Smooth muscle cell (in vitro differentiated cells): ENCODE measurements at regions not wholly inside any gene's neighbourhood (a gene's known extent, or its start where the extent isn't known, plus 50 kb on each side); places are given as distances from the start of the nearest gene placed in this dataset.

Experiments used
- DNase-seq: peaks from one replicate; lab custom pipeline; 2025; ENCODE audit not compliant: unreplicated experiment; lab: John Stamatoyannopoulos, UW
- H2AFZ ChIP-seq: fragments of 200-600 bp; sonication (generic); 2 replicates; pipeline ENCODE4 v1.6.0; 2016; ENCODE audit warnings: antibody characterized with exemption, low read depth, mild to moderate bottlenecking
- H3F3A ChIP-seq: fragments of 200-600 bp; sonication (generic); 2 replicates; pipeline ENCODE4 v1.6.0; 2017; ENCODE audit warnings: antibody characterized with exemption, low read depth
- H3K27ac ChIP-seq: fragments of 200-600 bp; sonication (generic); 2 replicates; pipeline ENCODE4 v1.5.1; 2016; ENCODE audit warnings: low read depth, mild to moderate bottlenecking
- H3K27me3 ChIP-seq: fragments of 200-600 bp; sonication (generic); 2 replicates; pipeline ENCODE4 v1.6.1; 2016; ENCODE audit warnings: low read depth, mild to moderate bottlenecking
- H3K36me3 ChIP-seq: fragments of 200-600 bp; sonication (generic); 2 replicates; pipeline ENCODE4 v1.5.1; 2016; ENCODE audit warnings: low read depth
- H3K4me1 ChIP-seq: fragments of 200-600 bp; sonication (generic); 2 replicates; pipeline ENCODE4 v1.5.1; 2016; ENCODE audit warnings: low read depth
- H3K4me2 ChIP-seq: fragments of 200-600 bp; sonication (generic); 2 replicates; pipeline ENCODE4 v1.6.0; 2016; ENCODE audit warnings: mild to moderate bottlenecking
- H3K4me3 ChIP-seq: fragments of 200-600 bp; sonication (generic); 2 replicates; pipeline ENCODE4 v1.5.1; 2016; ENCODE audit warnings: mild to moderate bottlenecking
- H3K79me2 ChIP-seq: fragments of 200-600 bp; sonication (generic); 2 replicates; pipeline ENCODE4 v1.6.0; 2016; ENCODE audit warnings: low read depth, mild to moderate bottlenecking
- H3K9ac ChIP-seq: fragments of 200-600 bp; sonication (generic); 2 replicates; pipeline ENCODE4 v1.6.0; 2016; ENCODE audit warnings: low read depth
- H3K9me3 ChIP-seq: fragments of 200-600 bp; sonication (generic); replicated peaks from 2 replicates; pipeline ENCODE4 v1.5.1; 2016; ENCODE audit warnings: low read depth
- H4K20me1 ChIP-seq: fragments of 200-600 bp; sonication (generic); 2 replicates; pipeline ENCODE4 v1.6.0; 2016; ENCODE audit warnings: low read depth
- CTCF ChIP-seq: fragments of 200-600 bp; sonication (generic); IDR thresholded peaks from 2 replicates; pipeline ENCODE4 v1.5.1; 2017; ENCODE audit warnings: borderline replicate concordance, mild to moderate bottlenecking, antibody characterized with exemption; ENCODE audit not compliant: insufficient read depth, poor library complexity, severe bottlenecking
- WGBS: methylation state at CpG from one replicate; pipeline ENCODE4 v1.1.7; 2016; ENCODE audit warnings: low lambda C conversion rate; 5-methylcytosine and 5-hydroxymethylcytosine counted together

- Histone ChIP-seq H3K4me1 (peaks cover 13% of the 10 kb centered on the region), H3K36me3 (no peaks in the 10 kb centered on the region), H3F3A (no peaks in the 10 kb centered on the region), H3K27me3 (no peaks in the 10 kb centered on the region), H3K27ac (no peak overlapping the region), H2AFZ (no peak overlapping the region), H3K79me2 (no peaks in the 10 kb centered on the region), H3K9ac (no peak overlapping the region), H3K4me2 (no peak overlapping the region), H3K9me3 (no peaks in the 10 kb centered on the region), H4K20me1 (no peaks in the 10 kb centered on the region), H3K4me3 (no peak overlapping the region)
- 79% methylated on average over 13 of the region's 14 CpGs for WGBS
- peak; percentile 38 for TF ChIP-seq CTCF
- DNase-seq: no peak
Measured at GRCh38 chr3:127406309-127407025, 118.6 kb upstream of the PRR20G start.

- no peak overlapping the region for H2AFZ ChIP-seq
- H3K4me2 ChIP-seq: no peak overlapping the region
- no peaks in the 10 kb centered on the region for H3K9me3 ChIP-seq
- 93% methylated on average over 10 of the region's 10 CpGs for WGBS
- H3K4me1 ChIP-seq: peaks cover 18% of the 10 kb centered on the region
- no peak overlapping the region for H3K4me3 ChIP-seq
- H3F3A ChIP-seq: no peaks in the 10 kb centered on the region
- no peak for TF ChIP-seq CTCF
- no peak for DNase-seq
- H3K27me3 ChIP-seq: no peaks in the 10 kb centered on the region
- H4K20me1 ChIP-seq: no peaks in the 10 kb centered on the region
- H3K79me2 ChIP-seq: no peaks in the 10 kb centered on the region
- no peak overlapping the region for H3K9ac ChIP-seq
- H3K36me3 ChIP-seq: no peaks in the 10 kb centered on the region
- no peak overlapping the region for H3K27ac ChIP-seq
Measured at GRCh38 chr3:127405791-127406190, 117.9 kb upstream of the PRR20G start.

- no peak for DNase-seq
- 84% methylated on average over 8 of the region's 8 CpGs for WGBS
- no peak for TF ChIP-seq CTCF
- no peak overlapping the region for H3K4me2 ChIP-seq
- peaks cover 18% of the 10 kb centered on the region for H3K4me1 ChIP-seq
- H3K79me2 ChIP-seq: no peaks in the 10 kb centered on the region
- H3K9ac ChIP-seq: no peak overlapping the region
- H3F3A ChIP-seq: no peaks in the 10 kb centered on the region
- no peaks in the 10 kb centered on the region for H4K20me1 ChIP-seq
- H3K27me3 ChIP-seq: no peaks in the 10 kb centered on the region
- no peaks in the 10 kb centered on the region for H3K36me3 ChIP-seq
- H3K9me3 ChIP-seq: no peaks in the 10 kb centered on the region
- no peak overlapping the region for H2AFZ ChIP-seq
- no peak overlapping the region for H3K27ac ChIP-seq
- H3K4me3 ChIP-seq: no peak overlapping the region
Measured at GRCh38 chr3:127405010-127405598, 117.3 kb upstream of the PRR20G start.
